ENCODE measurements at regions not wholly inside any gene's neighbourhood (a gene's known extent, or its start where the extent isn't known, plus 50 kb on each side); places are given as distances from the start of the nearest gene placed in this dataset.

GRCh38 chr3:30443756-30444673 lies 162.4 kb upstream of the TGFBR2 start:
- no peak for TF ChIP-seq CTCF (IDR thresholded peaks at IDR 0.05)
- DNase-seq: no peak
- Mint-ChIP-seq H3K36me3 (ENCODE audit: low read depth) (no peaks in the 10 kb centered on the region), H3K9me3 (no peaks in the 10 kb centered on the region), H3K27me3 (ENCODE audit: low read depth, poor library complexity) (no peaks in the 10 kb centered on the region), H3K4me3 (no peak overlapping the region), H3K27ac (no peak overlapping the region), H3K4me1 (no peaks in the 10 kb centered on the region)

- H3K27me3 Mint-ChIP-seq (ENCODE audit: low read depth, poor library complexity): no peaks in the 10 kb centered on the region
- no peaks in the 10 kb centered on the region for H3K4me1 Mint-ChIP-seq
- TF ChIP-seq CTCF (IDR thresholded peaks at IDR 0.05): no peak
- H3K4me3 Mint-ChIP-seq: no peak overlapping the region
- H3K27ac Mint-ChIP-seq: no peak overlapping the region
- H3K9me3 Mint-ChIP-seq: peaks cover 12% of the 10 kb centered on the region
- no peaks in the 10 kb centered on the region for H3K36me3 Mint-ChIP-seq (ENCODE audit: low read depth)
- DNase-seq: no peak
These were observed 157.7 kb upstream of the TGFBR2 start for GRCh38 chr3:30448450-30449289.

GRCh38 chr3:30449290-30449632 lies 157.1 kb upstream of the TGFBR2 start:
- H3K36me3 Mint-ChIP-seq (ENCODE audit: low read depth): no peaks in the 10 kb centered on the region
- H3K27me3 Mint-ChIP-seq (ENCODE audit: low read depth, poor library complexity): no peaks in the 10 kb centered on the region
- no peak overlapping the region for H3K4me3 Mint-ChIP-seq
- no peaks in the 10 kb centered on the region for H3K4me1 Mint-ChIP-seq
- H3K27ac Mint-ChIP-seq: no peak overlapping the region
- no peak for TF ChIP-seq CTCF (IDR thresholded peaks at IDR 0.05)
- peaks cover 12% of the 10 kb centered on the region for H3K9me3 Mint-ChIP-seq
- DNase-seq: no peak

GRCh38 chr3:30452446-30452845 lies 154.0 kb upstream of the TGFBR2 start:
- H3K9me3 Mint-ChIP-seq: peaks cover 12% of the 10 kb centered on the region
- H3K4me3 Mint-ChIP-seq: no peak overlapping the region
- H3K36me3 Mint-ChIP-seq (ENCODE audit: low read depth): no peaks in the 10 kb centered on the region
- TF ChIP-seq CTCF (IDR thresholded peaks at IDR 0.05): no peak
- no peak for DNase-seq
- H3K4me1 Mint-ChIP-seq: no peaks in the 10 kb centered on the region
- H3K27ac Mint-ChIP-seq: no peak overlapping the region
- H3K27me3 Mint-ChIP-seq (ENCODE audit: low read depth, poor library complexity): no peaks in the 10 kb centered on the region

GRCh38 chr3:30453360-30454039 lies 152.9 kb upstream of the TGFBR2 start:
- no peak overlapping the region for H3K27ac Mint-ChIP-seq
- no peaks in the 10 kb centered on the region for H3K4me1 Mint-ChIP-seq
- DNase-seq: no peak
- peaks cover 12% of the 10 kb centered on the region for H3K9me3 Mint-ChIP-seq
- no peaks in the 10 kb centered on the region for H3K27me3 Mint-ChIP-seq (ENCODE audit: low read depth, poor library complexity)
- no peak overlapping the region for H3K4me3 Mint-ChIP-seq
- no peak for TF ChIP-seq CTCF (IDR thresholded peaks at IDR 0.05)
- H3K36me3 Mint-ChIP-seq (ENCODE audit: low read depth): no peaks in the 10 kb centered on the region
